ENCODE measurements at regions not wholly inside any gene's neighbourhood (a gene's known extent, or its start where the extent isn't known, plus 50 kb on each side); places are given as distances from the start of the nearest gene placed in this dataset.
"Not testable (repeated sequence)": the region's sequence is repeated elsewhere in the genome, so short reads cannot be mapped to it uniquely, and the experiment has no call there.

GRCh38 chr5:179406031-179406961 lies 61.0 kb upstream of the ADAMTS2 start:
- no peak for DNase-seq

GRCh38 chr5:179405426-179406030 lies 60.3 kb upstream of the ADAMTS2 start:
- no peak for DNase-seq

GRCh38 chr5:179405054-179405416 lies 59.8 kb upstream of the ADAMTS2 start:
- no peak for DNase-seq

GRCh38 chr5:179404321-179405053 lies 59.2 kb upstream of the ADAMTS2 start:
- no peak for DNase-seq

- no peak for DNase-seq
Observed at GRCh38 chr5:179403426-179404147, 58.3 kb upstream of the ADAMTS2 start.

- DNase-seq, result not testable (repeated sequence)
Observed at GRCh38 chr5:179400435-179400834, 55.2 kb upstream of the ADAMTS2 start.

GRCh38 chr5:179400020-179400419 lies 54.8 kb upstream of the ADAMTS2 start:
- DNase-seq, result no peak

- not testable (repeated sequence) for DNase-seq
Observed at GRCh38 chr5:179399327-179399726, 54.1 kb upstream of the ADAMTS2 start.

GRCh38 chr5:179397516-179397915 lies 52.3 kb upstream of the ADAMTS2 start:
- no peak for DNase-seq

All from NCI-H526 treated with DMSO at 0.1 percent for 48 hours (cell line).